ENCODE measurements at regions not wholly inside any gene's neighbourhood (a gene's known extent, or its start where the extent isn't known, plus 50 kb on each side); places are given as distances from the start of the nearest gene placed in this dataset.

DNA sequence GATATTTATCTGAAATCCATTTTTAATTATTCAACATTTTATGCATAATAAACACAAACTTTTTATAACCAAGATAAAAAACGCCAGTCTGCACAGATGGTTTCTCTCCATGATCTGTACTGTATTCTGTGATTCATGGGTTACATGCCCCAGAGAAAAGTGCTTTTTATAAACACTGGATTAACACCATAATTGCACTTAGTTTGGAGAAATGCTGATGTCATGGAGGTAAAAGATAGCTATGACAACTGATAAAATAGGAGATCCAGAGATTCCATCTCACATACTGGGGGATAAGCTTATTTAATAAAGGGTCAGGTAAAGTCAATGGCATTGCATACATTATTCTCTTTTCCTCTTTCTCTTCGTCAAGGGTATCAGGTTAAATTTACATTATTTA, 1460.4 kb upstream of the ALCAM start:
- no peaks in the 10 kb centered on the region for H3K79me1 ChIP-seq (ENCODE audit: low read depth, low read length)
- H2BK15ac ChIP-seq (ENCODE audit: low read length): no peak overlapping the region
- H3K36me3 ChIP-seq (ENCODE audit: control insufficient read depth in 2 of 4, insufficient read depth in 4 of 4, low read length in 3 of 4): no peaks in the 10 kb centered on the region
- FAIRE-seq (no peak), DNase-seq (ENCODE audit: low read depth in 1 of 2, low spot score in 2 of 2) (no peak)
- ChIA-PET CTCF (ENCODE audit: partially characterized antibody) (interaction anchor here (0.8 kb wide), 1 partner anchor 21 kb away, joined by 3 read pairs; no protein-coding TSS in a partner anchor), POLR2A (ENCODE audit: partially characterized antibody) (no interaction called here)
- no peak overlapping the region for H3K4me2 ChIP-seq (ENCODE audit: insufficient read depth in 1 of 2, low read depth in 2 of 2, low read length in 2 of 2)
- H3K23me2 ChIP-seq (ENCODE audit: low read depth, low read length): no peaks in the 10 kb centered on the region
- no peak overlapping the region for H2AK5ac ChIP-seq (ENCODE audit: low read depth, low read length)
- no peak overlapping the region for H2BK20ac ChIP-seq (ENCODE audit: low read length)
- no peak overlapping the region for H3K27ac ChIP-seq (ENCODE audit: low read depth, low read length)
- no peak overlapping the region for H2BK120ac ChIP-seq (replicated peaks; ENCODE audit: low read depth, low read length)
- no peak overlapping the region for H3K4ac ChIP-seq (replicated peaks; ENCODE audit: insufficient read length, low read depth, low read length)
- H3K18ac ChIP-seq (ENCODE audit: extremely low read depth, low read length): no peak overlapping the region
- WGBS, 2 experiments (ENCODE audit: extremely low coverage in 1 of 2, insufficient coverage in 1 of 2, insufficient read length in 1 of 2, insufficient replicate concordance in 2 of 2, low coverage in 1 of 2, low lambda C conversion rate in 2 of 2, missing lambda C conversion rate in 1 of 2): 88% methylated on average over 2 of the region's 2 CpGs; no CpG with 5 or more reads in 1 of the 2 experiments
- H2AFZ ChIP-seq (ENCODE audit: low read length): no peak overlapping the region
- no peak overlapping the region for H3K9ac ChIP-seq (replicated peaks in 1 of 4; ENCODE audit: extremely low read depth in 1 of 4, low read depth in 3 of 4, low read length in 3 of 4)
- no peak overlapping the region for H4K91ac ChIP-seq (replicated peaks; ENCODE audit: insufficient read length, low read length)
- H3K23ac ChIP-seq (ENCODE audit: insufficient read length): no peak overlapping the region
- no peaks in the 10 kb centered on the region for H3K79me2 ChIP-seq (ENCODE audit: control insufficient read depth in 1 of 2, insufficient read depth in 2 of 2, low read length in 2 of 2)
- TF ChIP-seq PHF8 (conservative IDR thresholded peaks at IDR 0.05; ENCODE audit: low read depth, low read length): no peak
- no peak for TF ChIP-seq SRF (IDR thresholded peaks at IDR 0.05; ENCODE audit: low read depth, low read length)
- TF ChIP-seq RBBP5 (IDR thresholded peaks at IDR 0.05; ENCODE audit: borderline replicate concordance, low read depth, low read length): no peak
- no peak for TF ChIP-seq JUN (IDR thresholded peaks at IDR 0.05; ENCODE audit: low read depth, low read length)
- no peak for TF ChIP-seq BCL11A (IDR thresholded peaks at IDR 0.05; ENCODE audit: low read depth in 2 of 2, low read length in 2 of 2)
- no peak for TF ChIP-seq FOSL1 (IDR thresholded peaks at IDR 0.05; ENCODE audit: insufficient read depth, low read depth, low read length)
- no peak for TF ChIP-seq CTBP2 (IDR thresholded peaks at IDR 0.05; ENCODE audit: borderline replicate concordance, insufficient read depth, insufficient read length, low read length)
- no peak for TF ChIP-seq EGR1 (IDR thresholded peaks at IDR 0.05; ENCODE audit: borderline replicate concordance, low read depth, low read length)
- H3K4me3 ChIP-seq (ENCODE audit: extremely low read depth in 1 of 4, insufficient read depth in 2 of 4, low read depth in 3 of 4, low read length in 4 of 4): no peak overlapping the region
- no peaks in the 10 kb centered on the region for H3K4me1 ChIP-seq (replicated peaks in 1 of 4; ENCODE audit: control insufficient read depth in 3 of 4, insufficient read depth in 4 of 4, low read length in 3 of 4)
- H3K27me3 ChIP-seq (replicated peaks in 1 of 4; ENCODE audit: control insufficient read depth in 3 of 4, extremely low read depth in 1 of 4, insufficient read depth in 3 of 4, low read length in 3 of 4): no peaks in the 10 kb centered on the region
- H4K5ac ChIP-seq (ENCODE audit: insufficient read length, low read depth, low read length): no peak overlapping the region
- no peak overlapping the region for H3K56ac ChIP-seq (replicated peaks; ENCODE audit: insufficient read length, low read depth, low read length)
- no peak overlapping the region for H4K8ac ChIP-seq (ENCODE audit: extremely low read depth, insufficient read depth, low read length)
- H3K9me3 ChIP-seq (ENCODE audit: insufficient read depth in 2 of 2, low read depth in 1 of 2, low read length in 1 of 2): no peaks in the 10 kb centered on the region
- no peak overlapping the region for H3K14ac ChIP-seq (ENCODE audit: insufficient read length)
- no peak overlapping the region for H2BK5ac ChIP-seq (ENCODE audit: low read depth, low read length)
- H4K20me1 ChIP-seq (replicated peaks in 1 of 2; ENCODE audit: control insufficient read depth in 1 of 2, insufficient read depth in 2 of 2, low read length in 2 of 2): no peaks in the 10 kb centered on the region
- no peak overlapping the region for H2BK12ac ChIP-seq (ENCODE audit: low read depth, low read length)
